ENCODE measurements at regions not wholly inside any gene's neighbourhood (a gene's known extent, or its start where the extent isn't known, plus 50 kb on each side); places are given as distances from the start of the nearest gene placed in this dataset.

DNA sequence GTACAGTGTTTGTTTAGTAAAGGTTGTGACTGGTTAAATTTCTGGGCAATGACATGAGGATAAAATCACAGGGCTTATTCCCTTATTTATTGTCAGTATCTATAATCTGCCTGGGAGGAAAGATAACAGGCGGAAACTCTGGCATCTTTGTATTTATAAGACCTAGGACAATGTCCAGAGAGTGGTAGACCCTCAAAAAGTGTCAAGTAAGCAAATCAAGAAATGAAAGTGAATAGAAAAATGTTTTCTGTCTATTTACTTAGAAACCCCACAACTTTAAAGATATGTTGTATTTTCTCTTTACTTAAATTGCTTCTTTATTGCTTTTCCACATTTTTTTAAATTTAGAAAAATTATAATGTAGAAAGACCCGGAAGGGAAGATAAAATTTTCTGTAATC, 544.6 kb downstream of the EDEM1 start:
- no peak for TF ChIP-seq EZH2phosphoT487 (conservative IDR thresholded peaks at IDR 0.05; ENCODE audit: low read length)
- TF ChIP-seq, protein P1, sequence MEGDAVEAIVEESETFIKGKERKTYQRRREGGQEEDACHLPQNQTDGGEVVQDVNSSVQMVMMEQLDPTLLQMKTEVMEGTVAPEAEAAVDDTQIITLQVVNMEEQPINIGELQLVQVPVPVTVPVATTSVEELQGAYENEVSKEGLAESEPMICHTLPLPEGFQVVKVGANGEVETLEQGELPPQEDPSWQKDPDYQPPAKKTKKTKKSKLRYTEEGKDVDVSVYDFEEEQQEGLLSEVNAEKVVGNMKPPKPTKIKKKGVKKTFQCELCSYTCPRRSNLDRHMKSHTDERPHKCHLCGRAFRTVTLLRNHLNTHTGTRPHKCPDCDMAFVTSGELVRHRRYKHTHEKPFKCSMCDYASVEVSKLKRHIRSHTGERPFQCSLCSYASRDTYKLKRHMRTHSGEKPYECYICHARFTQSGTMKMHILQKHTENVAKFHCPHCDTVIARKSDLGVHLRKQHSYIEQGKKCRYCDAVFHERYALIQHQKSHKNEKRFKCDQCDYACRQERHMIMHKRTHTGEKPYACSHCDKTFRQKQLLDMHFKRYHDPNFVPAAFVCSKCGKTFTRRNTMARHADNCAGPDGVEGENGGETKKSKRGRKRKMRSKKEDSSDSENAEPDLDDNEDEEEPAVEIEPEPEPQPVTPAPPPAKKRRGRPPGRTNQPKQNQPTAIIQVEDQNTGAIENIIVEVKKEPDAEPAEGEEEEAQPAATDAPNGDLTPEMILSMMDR (IDR thresholded peaks at IDR 0.05; ENCODE audit: insufficient read depth, low read length, poor library complexity, severe bottlenecking), result no peak

DNA sequence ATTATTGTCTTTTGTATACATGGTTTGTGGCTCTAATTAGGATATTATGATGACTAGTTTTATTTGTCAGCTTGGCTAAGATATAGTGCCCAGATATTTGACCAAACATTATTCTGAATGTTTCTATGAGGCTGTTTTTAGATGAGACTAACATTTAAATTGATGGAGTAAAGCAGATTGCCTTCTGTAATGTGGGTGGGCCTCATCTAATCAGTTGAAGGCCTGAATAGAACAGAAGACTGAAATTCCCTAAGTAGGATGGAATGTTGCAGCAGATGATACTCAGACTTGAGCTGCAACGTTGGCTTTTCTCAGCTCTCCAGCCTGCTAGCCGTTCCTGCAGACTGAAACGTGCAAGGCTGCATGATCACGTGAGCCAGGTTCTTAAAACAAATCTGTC, 546.5 kb downstream of the EDEM1 start:
- Histone ChIP-seq H3K79me2 (ENCODE audit: insufficient read depth, low read length) (no peaks in the 10 kb centered on the region), H4K20me1 (ENCODE audit: low read depth, low read length) (no peaks in the 10 kb centered on the region), H2AFZ (ENCODE audit: low read depth, low read length, severe bottlenecking) (no peak overlapping the region), H3F3A (ENCODE audit: insufficient read depth) (no peaks in the 10 kb centered on the region), H3K9me3 (ENCODE audit: insufficient read depth, low read length) (no peaks in the 10 kb centered on the region), H3K36me3 (ENCODE audit: low read length) (no peaks in the 10 kb centered on the region), H3K27me3 (ENCODE audit: low read length) (no peaks in the 10 kb centered on the region), H3K9me2 (replicated peaks; ENCODE audit: insufficient read depth, low read length) (no peaks in the 10 kb centered on the region), H3K9ac (ENCODE audit: low read length) (no peak overlapping the region), H3K4me3 (ENCODE audit: insufficient read depth, low read length, poor library complexity, severe bottlenecking) (no peak overlapping the region), H3K27ac (ENCODE audit: low read depth, low read length) (no peak overlapping the region), H3K4me2 (ENCODE audit: low read depth, low read length, poor library complexity, severe bottlenecking) (no peak overlapping the region)
- TF ChIP-seq, protein P1 (IDR thresholded peaks at IDR 0.05; ENCODE audit: insufficient read depth, low read length, poor library complexity, severe bottlenecking), result no peak

More for the DNA sequence above, 544.6 kb downstream of the EDEM1 start:
- Histone ChIP-seq H3K27ac (ENCODE audit: low read depth, low read length) (no peak overlapping the region), H3K36me3 (ENCODE audit: low read length) (no peaks in the 10 kb centered on the region), H3F3A (ENCODE audit: insufficient read depth) (no peaks in the 10 kb centered on the region), H3K9ac (ENCODE audit: low read length) (no peak overlapping the region), H3K9me3 (ENCODE audit: insufficient read depth, low read length) (no peaks in the 10 kb centered on the region), H3K4me2 (ENCODE audit: low read depth, low read length, poor library complexity, severe bottlenecking) (no peak overlapping the region), H3K4me3 (ENCODE audit: insufficient read depth, low read length, poor library complexity, severe bottlenecking) (no peak overlapping the region), H3K9me2 (replicated peaks; ENCODE audit: insufficient read depth, low read length) (no peaks in the 10 kb centered on the region), H3K27me3 (ENCODE audit: low read length) (no peaks in the 10 kb centered on the region), H4K20me1 (ENCODE audit: low read depth, low read length) (no peaks in the 10 kb centered on the region), H3K79me2 (ENCODE audit: insufficient read depth, low read length) (no peaks in the 10 kb centered on the region), H2AFZ (ENCODE audit: low read depth, low read length, severe bottlenecking) (no peak overlapping the region)

DNA sequence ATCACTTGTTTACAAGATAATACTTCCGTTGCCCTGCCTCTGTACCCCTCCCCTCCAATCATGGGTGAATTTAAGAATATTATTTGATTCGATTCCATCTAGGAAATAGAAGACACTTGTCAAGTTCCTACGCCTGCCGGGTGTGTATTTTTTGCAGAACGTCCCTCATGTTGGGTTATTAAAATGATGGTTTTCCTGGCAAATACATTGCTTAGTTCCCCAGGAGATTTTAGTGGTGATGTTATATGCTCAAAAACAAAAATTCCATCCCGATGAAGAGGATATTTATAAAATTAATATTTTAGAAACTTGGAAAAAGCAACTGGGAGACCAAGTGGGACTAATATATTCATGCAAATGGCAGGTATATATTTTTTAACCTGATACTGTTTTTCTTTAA, 548.4 kb downstream of the EDEM1 start:
- Histone ChIP-seq H3K27me3 (ENCODE audit: low read length) (no peaks in the 10 kb centered on the region), H3K4me2 (ENCODE audit: low read depth, low read length, poor library complexity, severe bottlenecking) (no peak overlapping the region), H3K9me3 (ENCODE audit: insufficient read depth, low read length) (no peaks in the 10 kb centered on the region), H3K9me2 (replicated peaks; ENCODE audit: insufficient read depth, low read length) (no peaks in the 10 kb centered on the region), H3K9ac (ENCODE audit: low read length) (no peak overlapping the region), H3K36me3 (ENCODE audit: low read length) (no peaks in the 10 kb centered on the region), H2AFZ (ENCODE audit: low read depth, low read length, severe bottlenecking) (no peak overlapping the region), H3K4me3 (ENCODE audit: insufficient read depth, low read length, poor library complexity, severe bottlenecking) (no peak overlapping the region), H3K27ac (ENCODE audit: low read depth, low read length) (no peak overlapping the region), H3K79me2 (ENCODE audit: insufficient read depth, low read length) (no peaks in the 10 kb centered on the region), H4K20me1 (ENCODE audit: low read depth, low read length) (no peaks in the 10 kb centered on the region), H3F3A (ENCODE audit: insufficient read depth) (no peaks in the 10 kb centered on the region)
- TF ChIP-seq, protein P1 (IDR thresholded peaks at IDR 0.05; ENCODE audit: insufficient read depth, low read length, poor library complexity, severe bottlenecking), result no peak
